Left lung (tissue), 4 donors: ENCODE measurements at regions not wholly inside any gene's neighbourhood (a gene's known extent, or its start where the extent isn't known, plus 50 kb on each side); places are given as distances from the start of the nearest gene placed in this dataset.
"Not testable (repeated sequence)": the region's sequence is repeated elsewhere in the genome, so short reads cannot be mapped to it uniquely, and the experiment has no call there.

Experiments
- ATAC-seq: fragments of 200-7000 bp; cut with Tn5 transposase; one replicate; pipeline ENCODE4 v1.9.1; 2020; ENCODE audit warnings: moderate library complexity
- DNase-seq, 4 donors: peaks; one replicate each; pipeline ENCODE4 v3.0.0-alpha.2; 2013 to 2020
- H3K27ac ChIP-seq, 2 donors: fragments of 200-600 bp; sonication (generic) in 1 of 2; one replicate each; pipeline versions ENCODE4 v1.5.0 to v1.8.0; 2020 to 2021
- H3K27me3 ChIP-seq, 2 donors: fragments of 200-600 bp; sonication (generic) in 1 of 2; one replicate each; pipeline versions ENCODE4 v1.5.0 to v1.8.0; 2020 to 2021
- H3K36me3 ChIP-seq, 2 donors: fragments of 200-600 bp; sonication (generic) in 1 of 2; one replicate each; pipeline versions ENCODE4 v1.5.0 to v1.8.0; 2020 to 2021
- H3K4me1 ChIP-seq, 2 donors: fragments of 200-600 bp; one replicate each; pipeline ENCODE4 v1.8.0; 2021
- H3K4me3 ChIP-seq, 2 donors: fragments of 200-600 bp; sonication (generic) in 1 of 2; one replicate each; pipeline versions ENCODE4 v1.5.0 to v1.8.0; 2020 to 2021; ENCODE audit warnings: mild to moderate bottlenecking in 1 of 2
- H3K9me3 ChIP-seq, 2 donors: fragments of 200-600 bp; sonication (generic) in 1 of 2; one replicate each; pipeline versions ENCODE4 v1.5.0 to v1.8.0; 2020 to 2021
- CTCF ChIP-seq, 2 donors: fragments of 200-600 bp; sonication (generic) in 1 of 2; IDR thresholded peaks; one replicate each; pipeline versions ENCODE4 v1.5.0 to v1.8.0; 2021; ENCODE audit warnings: antibody characterized with exemption in 2 of 2
- intact Hi-C, 2 donors: fragments of 100-400 bp; cut with DNase I; formaldehyde crosslinking; loops; one replicate each; pipeline versions ENCODE4 v1.11.2 to v1.14.2; 2022
- donor health status: DM: no; HTN: yes; CAD: no.
- donor health status: DM: no; HTN: no; CAD: no.

- ATAC-seq (no peak), DNase-seq (no peak)
- Histone ChIP-seq H3K4me3 (no peak overlapping the region), H3K4me1 (no peaks in the 10 kb centered on the region), H3K27ac (no peak overlapping the region), H3K27me3 (no peaks in the 10 kb centered on the region), H3K36me3 (no peaks in the 10 kb centered on the region), H3K9me3 (no peaks in the 10 kb centered on the region)
- intact Hi-C loops: no loop called here
- no peak for TF ChIP-seq CTCF (IDR thresholded peaks at IDR 0.05)
These were observed 1761.3 kb upstream of the SEL1L start for GRCh38 chr14:83294941-83295340.

- DNase-seq (no peak), ATAC-seq (no peak)
- no peaks in the 10 kb centered on the region for H3K36me3 ChIP-seq
- no peak overlapping the region for H3K27ac ChIP-seq
- no peaks in the 10 kb centered on the region for H3K27me3 ChIP-seq
- no peaks in the 10 kb centered on the region for H3K9me3 ChIP-seq
- intact Hi-C loops: no loop called here
- no peak overlapping the region for H3K4me3 ChIP-seq
- no peak for TF ChIP-seq CTCF (IDR thresholded peaks at IDR 0.05)
- H3K4me1 ChIP-seq: no peaks in the 10 kb centered on the region
These were observed 1763.7 kb upstream of the SEL1L start for GRCh38 chr14:83297361-83297760.

GRCh38 chr14:83298016-83298415 is 1764.4 kb upstream of the SEL1L start:
- intact Hi-C loops, H3K4me3 ChIP-seq, H3K4me1 ChIP-seq, DNase-seq, H3K36me3 ChIP-seq, H3K27ac ChIP-seq, ATAC-seq, H3K9me3 ChIP-seq, H3K27me3 ChIP-seq: not testable (repeated sequence)

GRCh38 chr14:83300476-83301064 is 1766.9 kb upstream of the SEL1L start:
- peak; percentile 37 to 86 for TF ChIP-seq CTCF (IDR thresholded peaks at IDR 0.05)
- no peak overlapping the region for H3K4me3 ChIP-seq
- H3K27me3 ChIP-seq: no peaks in the 10 kb centered on the region
- DNase-seq: peak in 2 of 4 donors; percentile 23 to 37
- no peaks in the 10 kb centered on the region for H3K4me1 ChIP-seq
- H3K27ac ChIP-seq: no peak overlapping the region
- H3K36me3 ChIP-seq: no peaks in the 10 kb centered on the region
- no peaks in the 10 kb centered on the region for H3K9me3 ChIP-seq
- ATAC-seq: peak; percentile 67
- intact Hi-C loops: no loop called here

- DNase-seq (no peak), ATAC-seq (no peak)
- H3K36me3 ChIP-seq: no peaks in the 10 kb centered on the region
- H3K4me3 ChIP-seq: no peak overlapping the region
- intact Hi-C loops: no loop called here
- no peaks in the 10 kb centered on the region for H3K4me1 ChIP-seq
- H3K27ac ChIP-seq: no peak overlapping the region
- H3K9me3 ChIP-seq: no peaks in the 10 kb centered on the region
- TF ChIP-seq CTCF (IDR thresholded peaks at IDR 0.05): no peak
- no peaks in the 10 kb centered on the region for H3K27me3 ChIP-seq
These were observed 1768.1 kb upstream of the SEL1L start for GRCh38 chr14:83301791-83302190.

- Histone ChIP-seq H3K4me1 (no peaks in the 10 kb centered on the region), H3K9me3 (no peaks in the 10 kb centered on the region), H3K4me3 (no peak overlapping the region), H3K36me3 (no peaks in the 10 kb centered on the region), H3K27ac (no peak overlapping the region), H3K27me3 (no peaks in the 10 kb centered on the region)
- intact Hi-C loops: no loop called here
- no peak for TF ChIP-seq CTCF (IDR thresholded peaks at IDR 0.05)
- ATAC-seq: no peak
- no peak for DNase-seq
These were observed 1775.6 kb upstream of the SEL1L start for GRCh38 chr14:83309211-83309610.
